ENCODE measurements at regions not wholly inside any gene's neighbourhood (a gene's known extent, or its start where the extent isn't known, plus 50 kb on each side); places are given as distances from the start of the nearest gene placed in this dataset.

DNA sequence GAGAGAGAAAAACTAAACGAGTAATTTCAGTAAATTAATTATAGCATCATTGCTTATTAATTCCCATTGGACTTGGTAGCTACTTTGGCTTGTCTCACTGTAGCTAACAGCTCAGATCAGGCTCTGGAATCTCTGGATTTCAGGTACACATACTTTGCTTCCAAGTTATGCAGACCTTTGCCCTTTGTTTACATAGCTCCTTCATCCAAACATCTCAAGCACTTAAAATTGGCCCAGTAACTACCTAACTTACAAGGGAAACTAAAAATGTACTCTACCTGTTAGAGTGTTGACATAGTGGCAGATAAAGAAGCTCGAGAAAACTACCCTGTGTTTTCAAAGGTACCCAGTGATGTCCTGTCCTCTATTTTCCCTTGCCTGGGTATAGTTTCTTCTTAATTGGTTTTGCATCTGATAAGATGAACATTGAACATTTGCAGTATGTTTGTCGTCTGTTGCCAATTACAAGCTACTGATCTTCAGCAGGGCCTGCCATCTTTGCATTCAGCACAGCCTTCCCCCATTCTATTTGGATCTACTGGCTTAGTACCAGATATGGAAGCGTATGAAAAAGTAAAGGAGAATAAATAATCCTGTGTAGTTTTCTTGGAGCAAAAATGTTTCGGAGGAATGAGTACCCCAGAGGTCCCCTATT, 601.5 kb upstream of the FANCL start:
- TF ChIP-seq RARB (CRISPR knock-in tag; IDR thresholded peaks at IDR 0.05): no peak
- no peak for TF ChIP-seq SNAI2 (CRISPR knock-in tag; IDR thresholded peaks at IDR 0.05)
- peak; percentile 77 for TF ChIP-seq TSHZ2 (CRISPR knock-in tag; IDR thresholded peaks at IDR 0.05)
- no peak for TF ChIP-seq PPARA (CRISPR knock-in tag; IDR thresholded peaks at IDR 0.05; ENCODE audit: borderline replicate concordance)
- peak; percentile 85; the same call in 1 of the 2 replicates for TF ChIP-seq TCF4 (CRISPR knock-in tag; IDR thresholded peaks at IDR 0.05; ENCODE audit: borderline replicate concordance)
- no peak for TF ChIP-seq ISL1 (CRISPR knock-in tag; IDR thresholded peaks at IDR 0.05)
- no peak for ATAC-seq

GRCh38 chr2:58834404-58834803, 593.3 kb upstream of the FANCL start:
- TF ChIP-seq ZNF8 (CRISPR knock-in tag; IDR thresholded peaks at IDR 0.05): no peak
- TF ChIP-seq TSHZ2 (CRISPR knock-in tag; IDR thresholded peaks at IDR 0.05): no peak
- no peak for TF ChIP-seq OSR1 (CRISPR knock-in tag; IDR thresholded peaks at IDR 0.05)
- no peak for TF ChIP-seq ESRRG (CRISPR knock-in tag; IDR thresholded peaks at IDR 0.05)
- TF ChIP-seq ZFP30 (CRISPR knock-in tag; IDR thresholded peaks at IDR 0.05): no peak
- TF ChIP-seq ARNTL (CRISPR knock-in tag; IDR thresholded peaks at IDR 0.05; ENCODE audit: borderline replicate concordance, low read depth): no peak
- TF ChIP-seq GLIS3 (CRISPR knock-in tag; IDR thresholded peaks at IDR 0.05): no peak
- ATAC-seq: no peak

GRCh38 chr2:58826795-58827194, 585.7 kb upstream of the FANCL start:
- ATAC-seq: no peak
- no peak for TF ChIP-seq ZFP3 (CRISPR knock-in tag; IDR thresholded peaks at IDR 0.05)
- TF ChIP-seq TOX (CRISPR knock-in tag; IDR thresholded peaks at IDR 0.05; ENCODE audit: borderline replicate concordance): no peak
- no peak for TF ChIP-seq PATZ1 (CRISPR knock-in tag; IDR thresholded peaks at IDR 0.05; ENCODE audit: borderline replicate concordance)
- TF ChIP-seq TCF4 (CRISPR knock-in tag; IDR thresholded peaks at IDR 0.05; ENCODE audit: borderline replicate concordance): no peak
- TF ChIP-seq SNAI2 (CRISPR knock-in tag; IDR thresholded peaks at IDR 0.05): no peak
- no peak for TF ChIP-seq TSHZ2 (CRISPR knock-in tag; IDR thresholded peaks at IDR 0.05)
- TF ChIP-seq POU6F1 (CRISPR knock-in tag; IDR thresholded peaks at IDR 0.05; ENCODE audit: borderline replicate concordance, low read depth): no peak
- no peak for TF ChIP-seq OSR1 (CRISPR knock-in tag; IDR thresholded peaks at IDR 0.05)
- no peak for TF ChIP-seq ARNTL (CRISPR knock-in tag; IDR thresholded peaks at IDR 0.05; ENCODE audit: borderline replicate concordance, low read depth)
- no peak for TF ChIP-seq ZNF8 (CRISPR knock-in tag; IDR thresholded peaks at IDR 0.05)
- no peak for TF ChIP-seq BACH2 (CRISPR knock-in tag; IDR thresholded peaks at IDR 0.05; ENCODE audit: borderline replicate concordance)
- TF ChIP-seq PPARA (CRISPR knock-in tag; IDR thresholded peaks at IDR 0.05; ENCODE audit: borderline replicate concordance): no peak
- no peak for TF ChIP-seq CSDC2 (CRISPR knock-in tag; IDR thresholded peaks at IDR 0.05)
- no peak for TF ChIP-seq ISL1 (CRISPR knock-in tag; IDR thresholded peaks at IDR 0.05)
- TF ChIP-seq, protein P1, sequence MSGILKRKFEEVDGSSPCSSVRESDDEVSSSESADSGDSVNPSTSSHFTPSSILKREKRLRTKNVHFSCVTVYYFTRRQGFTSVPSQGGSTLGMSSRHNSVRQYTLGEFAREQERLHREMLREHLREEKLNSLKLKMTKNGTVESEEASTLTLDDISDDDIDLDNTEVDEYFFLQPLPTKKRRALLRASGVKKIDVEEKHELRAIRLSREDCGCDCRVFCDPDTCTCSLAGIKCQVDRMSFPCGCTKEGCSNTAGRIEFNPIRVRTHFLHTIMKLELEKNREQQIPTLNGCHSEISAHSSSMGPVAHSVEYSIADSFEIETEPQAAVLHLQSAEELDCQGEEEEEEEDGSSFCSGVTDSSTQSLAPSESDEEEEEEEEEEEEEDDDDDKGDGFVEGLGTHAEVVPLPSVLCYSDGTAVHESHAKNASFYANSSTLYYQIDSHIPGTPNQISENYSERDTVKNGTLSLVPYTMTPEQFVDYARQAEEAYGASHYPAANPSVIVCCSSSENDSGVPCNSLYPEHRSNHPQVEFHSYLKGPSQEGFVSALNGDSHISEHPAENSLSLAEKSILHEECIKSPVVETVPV (CRISPR knock-in tag; IDR thresholded peaks at IDR 0.05): no peak
- TF ChIP-seq RARB (CRISPR knock-in tag; IDR thresholded peaks at IDR 0.05): no peak
- no peak for TF ChIP-seq GLIS3 (CRISPR knock-in tag; IDR thresholded peaks at IDR 0.05)
- no peak for TF ChIP-seq ESRRG (CRISPR knock-in tag; IDR thresholded peaks at IDR 0.05)
- TF ChIP-seq, protein P2, sequence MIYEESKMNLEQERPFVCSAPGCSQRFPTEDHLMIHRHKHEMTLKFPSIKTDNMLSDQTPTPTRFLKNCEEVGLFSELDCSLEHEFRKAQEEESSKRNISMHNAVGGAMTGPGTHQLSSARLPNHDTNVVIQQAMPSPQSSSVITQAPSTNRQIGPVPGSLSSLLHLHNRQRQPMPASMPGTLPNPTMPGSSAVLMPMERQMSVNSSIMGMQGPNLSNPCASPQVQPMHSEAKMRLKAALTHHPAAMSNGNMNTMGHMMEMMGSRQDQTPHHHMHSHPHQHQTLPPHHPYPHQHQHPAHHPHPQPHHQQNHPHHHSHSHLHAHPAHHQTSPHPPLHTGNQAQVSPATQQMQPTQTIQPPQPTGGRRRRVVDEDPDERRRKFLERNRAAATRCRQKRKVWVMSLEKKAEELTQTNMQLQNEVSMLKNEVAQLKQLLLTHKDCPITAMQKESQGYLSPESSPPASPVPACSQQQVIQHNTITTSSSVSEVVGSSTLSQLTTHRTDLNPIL (CRISPR knock-in tag; IDR thresholded peaks at IDR 0.05; ENCODE audit: low read depth): no peak
- TF ChIP-seq ZC3H10 (CRISPR knock-in tag; IDR thresholded peaks at IDR 0.05): no peak
